HCT116 (cell line): ENCODE measurements at regions not wholly inside any gene's neighbourhood (a gene's known extent, or its start where the extent isn't known, plus 50 kb on each side); places are given as distances from the start of the nearest gene placed in this dataset.

ENCODE experiments used
- ATF3 ChIP-seq: IDR thresholded peaks from 2 replicates; pipeline ENCODE4 v1.6.1; 2012
- CTCF ChIP-seq, 3 experiments: fragments of 200-600 bp in 1 of 3; sonication (generic) in 1 of 3; IDR thresholded peaks in 2 of 3; conservative IDR thresholded peaks in 1 of 3; 2 replicates each; pipeline ENCODE4 v1.5.1; 2012 to 2017; ENCODE audit warnings: low read depth in 2 of 3, low read length in 2 of 3, antibody characterized with exemption in 1 of 3, borderline replicate concordance in 1 of 3, control low read depth in 1 of 3, mild to moderate bottlenecking in 1 of 3, mixed read lengths in 1 of 3, mixed run types in 1 of 3, moderate library complexity in 1 of 3; ENCODE audit not compliant: insufficient read depth in 1 of 3
- POLR2A ChIP-seq: IDR thresholded peaks from 2 replicates; pipeline ENCODE4 v1.7.0; 2011; ENCODE audit warnings: borderline replicate concordance; ENCODE audit not compliant: insufficient read depth, insufficient read length; ENCODE audit errors: extremely low read depth
- REST ChIP-seq: IDR thresholded peaks from 2 replicates; pipeline ENCODE4 v1.6.1; 2012; ENCODE audit warnings: low read depth

DNA sequence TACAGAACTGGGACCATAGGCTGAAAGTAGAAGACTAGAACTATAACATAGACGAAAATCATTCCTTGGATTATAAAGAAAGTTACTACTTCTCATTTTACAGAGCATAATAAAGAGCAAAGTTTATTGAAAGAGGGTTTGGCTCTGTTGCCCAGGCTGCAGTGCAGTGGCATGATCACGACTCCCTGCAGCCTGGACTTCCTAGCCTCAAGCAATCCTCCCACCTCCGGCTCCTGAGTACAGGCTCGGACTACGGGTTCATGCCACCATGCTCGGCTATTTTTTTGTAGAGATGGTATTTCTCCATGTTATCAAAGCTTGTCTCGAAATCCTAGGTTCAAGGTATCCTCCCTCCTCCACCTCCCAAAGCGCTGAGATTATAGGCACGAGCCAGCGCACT is 190.1 kb upstream of the FOXG1 start:
- TF ChIP-seq CTCF (IDR thresholded peaks at IDR 0.05 in 2 of 3, conservative IDR thresholded peaks at IDR 0.05 in 1 of 3; ENCODE audit: borderline replicate concordance in 1 of 3, insufficient read depth in 1 of 3, low read depth in 2 of 3, low read length in 2 of 3) (no peak), ATF3 (no peak), POLR2A (no peak), REST (no peak)
